IMR-90 (cell line): ENCODE measurements at regions not wholly inside any gene's neighbourhood (a gene's known extent, or its start where the extent isn't known, plus 50 kb on each side); places are given as distances from the start of the nearest gene placed in this dataset.

Experiments used
- ATAC-seq: fragments of 200-7000 bp; cut with Tn5 transposase; 2 replicates; pipeline ENCODE4 v1.9.1; 2020; ENCODE audit warnings: low read depth, mild to moderate bottlenecking, moderate library complexity
- BruUV-seq: library from RNA; stranded (reverse); fragments of 400-500 nt; replicated peaks from 2 replicates; lab custom pipeline; 2021; lab: Mats Ljungman, UMichigan
- CTCF ChIA-PET: fragments of 300-600 bp; formaldehyde crosslinking; extraction: SDS; loops from one replicate; lab custom pipeline; 2021; ENCODE audit warnings: antibody characterized with exemption; lab: Yijun Ruan, JAX
- POLR2A ChIA-PET: fragments of 300-600 bp; sonication (Branson Sonifier 250); formaldehyde crosslinking; loops from one replicate; lab custom pipeline; 2022; ENCODE audit warnings: antibody characterized with exemption; ENCODE audit not compliant: unreplicated experiment; lab: Charles Lee
- DNase-seq: peaks from one replicate; pipeline ENCODE4 v3.0.0; 2013
- H2AFZ ChIP-seq: replicated peaks from 2 replicates; pipeline ENCODE3; 2013; ENCODE audit warnings: low read length, mild to moderate bottlenecking; ENCODE audit not compliant: poor library complexity
- H2AK5ac ChIP-seq: 2 replicates; pipeline ENCODE4 v1.6.1; 2013; ENCODE audit warnings: low read depth, low read length, inconsistent platforms
- H2AK9ac ChIP-seq: replicated peaks from 2 replicates; pipeline ENCODE3; 2013; ENCODE audit warnings: mild to moderate bottlenecking, low read depth, low read length, moderate library complexity; ENCODE audit not compliant: poor library complexity
- H2BK120ac ChIP-seq: 2 replicates; pipeline ENCODE4 v1.6.1; 2013; ENCODE audit warnings: low read depth, low read length, inconsistent platforms
- H2BK15ac ChIP-seq: 3 replicates; pipeline ENCODE4 v1.6.1; 2013; ENCODE audit warnings: low read depth, low read length, inconsistent platforms
- H2BK20ac ChIP-seq: 2 replicates; pipeline ENCODE4 v1.6.1; 2013; ENCODE audit warnings: low read depth, mild to moderate bottlenecking, inconsistent platforms, low read length, moderate library complexity
- H2BK5ac ChIP-seq: 2 replicates; pipeline ENCODE4 v1.6.1; 2013; ENCODE audit warnings: mild to moderate bottlenecking, low read depth, low read length, inconsistent platforms; ENCODE audit not compliant: poor library complexity, severe bottlenecking
- H3K14ac ChIP-seq: replicated peaks from 2 replicates; pipeline ENCODE4 v1.6.1; 2013; ENCODE audit warnings: low read depth, low read length, inconsistent platforms
- H3K18ac ChIP-seq: 2 replicates; pipeline ENCODE4 v1.6.1; 2013; ENCODE audit warnings: low read depth, low read length, control low read depth
- H3K23ac ChIP-seq: 2 replicates; pipeline ENCODE4 v1.6.1; 2013; ENCODE audit warnings: low read depth, low read length, inconsistent platforms
- H3K27ac ChIP-seq: 2 replicates; pipeline ENCODE4 v1.5.1; 2013; ENCODE audit warnings: mild to moderate bottlenecking, control low read depth, low read length; ENCODE audit not compliant: insufficient read depth
- H3K27me3 ChIP-seq: 2 replicates; pipeline ENCODE4 v1.6.1; 2013; ENCODE audit warnings: low read length; ENCODE audit not compliant: control insufficient read depth, insufficient read depth
- H3K36me3 ChIP-seq: 2 replicates; pipeline ENCODE4 v1.6.1; 2013; ENCODE audit warnings: low read length, mixed read lengths; ENCODE audit not compliant: control insufficient read depth, insufficient read depth
- H3K4ac ChIP-seq: 2 replicates; pipeline ENCODE4 v1.6.1; 2013; ENCODE audit warnings: low read depth, low read length, inconsistent platforms
- H3K4me1 ChIP-seq: 2 replicates; pipeline ENCODE4 v1.6.1; 2013; ENCODE audit warnings: low read length, mixed read lengths; ENCODE audit not compliant: control insufficient read depth, insufficient read depth
- H3K4me2 ChIP-seq: 2 replicates; pipeline ENCODE4 v1.6.1; 2013; ENCODE audit warnings: low read depth, mild to moderate bottlenecking, control low read depth, low read length, moderate library complexity
- H3K4me3 ChIP-seq: 2 replicates; pipeline ENCODE4 v1.5.1; 2013; ENCODE audit warnings: low read depth, mild to moderate bottlenecking, control low read depth, low read length, moderate library complexity; ENCODE audit not compliant: insufficient read depth
- H3K56ac ChIP-seq: 2 replicates; pipeline ENCODE4 v1.6.1; 2013; ENCODE audit warnings: low read length, inconsistent platforms; ENCODE audit not compliant: insufficient read depth; ENCODE audit errors: extremely low read depth
- H3K79me1 ChIP-seq, 2 experiments: 2 replicates each; pipeline ENCODE4 v1.6.1; 2013; ENCODE audit warnings: low read length in 2 of 2, inconsistent platforms in 1 of 2, low read depth in 1 of 2
- H3K9ac ChIP-seq: 2 replicates; pipeline ENCODE4 v1.6.1; 2013; ENCODE audit warnings: low read depth, low read length, control low read depth
- H3K9me1 ChIP-seq: 2 replicates; pipeline ENCODE4 v1.6.1; 2013; ENCODE audit warnings: low read length, inconsistent platforms; ENCODE audit not compliant: insufficient read depth
- H3K9me3 ChIP-seq: 2 replicates; pipeline ENCODE4 v1.6.1; 2013; ENCODE audit warnings: low read length; ENCODE audit not compliant: control insufficient read depth, insufficient read depth
- H4K20me1 ChIP-seq: 2 replicates; pipeline ENCODE4 v1.6.1; 2013; ENCODE audit warnings: low read length, inconsistent platforms; ENCODE audit not compliant: insufficient read depth
- H4K5ac ChIP-seq: 2 replicates; pipeline ENCODE4 v1.6.1; 2013; ENCODE audit warnings: mild to moderate bottlenecking, low read depth, low read length, control low read depth
- H4K8ac ChIP-seq, 2 experiments: 2 replicates each; pipeline ENCODE4 v1.6.1; 2013; ENCODE audit warnings: low read depth in 2 of 2, low read length in 2 of 2, control low read depth in 1 of 2, inconsistent platforms in 1 of 2
- H4K91ac ChIP-seq: 2 replicates; pipeline ENCODE4 v1.6.1; 2013; ENCODE audit warnings: low read depth, low read length, inconsistent platforms; ENCODE audit not compliant: insufficient read depth
- BHLHE40 ChIP-seq: fragments of 150-350 bp; IDR thresholded peaks from 2 replicates; pipeline ENCODE4 v1.6.1; 2016; ENCODE audit warnings: mild to moderate bottlenecking, low read depth, low read length
- CEBPB ChIP-seq: IDR thresholded peaks from 2 replicates; pipeline ENCODE4 v1.6.1; 2012; ENCODE audit warnings: low read depth, low read length, improper control_type of control experiment
- CHD1 ChIP-seq: IDR thresholded peaks from 2 replicates; pipeline ENCODE4 v1.6.1; 2012; ENCODE audit warnings: low read depth, low read length, improper control_type of control experiment
- CTCF ChIP-seq: conservative IDR thresholded peaks from 2 replicates; pipeline ENCODE4 v1.5.1; 2012; ENCODE audit warnings: mild to moderate bottlenecking, low read depth, low read length, improper control_type of control experiment
- ELK1 ChIP-seq: fragments of 150-350 bp; IDR thresholded peaks from 2 replicates; pipeline ENCODE4 v1.6.1; 2016; ENCODE audit warnings: low read depth, mild to moderate bottlenecking, low read length, moderate library complexity, borderline replicate concordance
- FOS ChIP-seq: fragments of 150-350 bp; IDR thresholded peaks from 2 replicates; pipeline ENCODE4 v1.6.1; 2016; ENCODE audit warnings: low read depth, low read length
- MAFK ChIP-seq: IDR thresholded peaks from 2 replicates; pipeline ENCODE4 v1.6.1; 2012; ENCODE audit warnings: low read depth, low read length, improper control_type of control experiment
- MAZ ChIP-seq: IDR thresholded peaks from 2 replicates; pipeline ENCODE4 v1.6.1; 2012; ENCODE audit warnings: low read depth, mild to moderate bottlenecking, low read length, improper control_type of control experiment, moderate library complexity, borderline replicate concordance
- MXI1 ChIP-seq: IDR thresholded peaks from 2 replicates; pipeline ENCODE4 v1.6.1; 2012; ENCODE audit warnings: low read depth, mild to moderate bottlenecking, low read length, moderate library complexity, borderline replicate concordance
- NFE2L2 ChIP-seq: fragments of 150-350 bp; IDR thresholded peaks from 2 replicates; pipeline ENCODE4 v1.6.1; 2016; ENCODE audit warnings: low read depth, mild to moderate bottlenecking, low read length
- POLR2A ChIP-seq: IDR thresholded peaks from 2 replicates; pipeline ENCODE4 v1.6.1; 2012; ENCODE audit warnings: mild to moderate bottlenecking, low read depth, low read length
- RAD21 ChIP-seq: IDR thresholded peaks from 2 replicates; pipeline ENCODE4 v1.6.1; 2012; ENCODE audit warnings: low read length, improper control_type of control experiment
- RCOR1 ChIP-seq: IDR thresholded peaks from 2 replicates; pipeline ENCODE4 v1.6.1; 2012; ENCODE audit warnings: mild to moderate bottlenecking, low read length, improper control_type of control experiment; ENCODE audit not compliant: insufficient replicate concordance
- RFX5 ChIP-seq: IDR thresholded peaks from 2 replicates; pipeline ENCODE4 v1.8.0; 2012; ENCODE audit warnings: low read depth, mild to moderate bottlenecking, low read length, moderate library complexity
- SMC3 ChIP-seq: fragments of 150-350 bp; IDR thresholded peaks from 2 replicates; pipeline ENCODE4 v1.6.1; 2016; ENCODE audit warnings: low read depth, mild to moderate bottlenecking, antibody characterized with exemption, low read length, moderate library complexity
- USF2 ChIP-seq: fragments of 150-350 bp; IDR thresholded peaks from 2 replicates; pipeline ENCODE4 v1.6.1; 2017; ENCODE audit warnings: mild to moderate bottlenecking, antibody characterized with exemption, low read length, low read depth
- WGBS, 2 experiments: methylation state at CpG; one replicate each; pipeline versions ENCODE4 v1.1.5 to v1.1.7; 2013; ENCODE audit warnings: missing lambda C conversion rate in 2 of 2; ENCODE audit not compliant: insufficient read length in 1 of 2; ENCODE audit errors: extremely low coverage in 2 of 2; 5-methylcytosine and 5-hydroxymethylcytosine counted together
- dilution Hi-C: fragments of 300-500 bp; cut with HindIII; formaldehyde crosslinking; loops from one replicate; pipeline ENCODE4 v1.14.3; 2018; ENCODE audit warnings: low sequenced_read_pairs; ENCODE audit not compliant: unreplicated experiment
- in situ Hi-C: fragments of 300-500 bp; cut with MboI; formaldehyde crosslinking; loops from 3 replicates; pipeline ENCODE4 v1.14.3; 2019; ENCODE audit warnings: low sequenced_read_pairs, inconsistent platforms, mixed read lengths
- intact Hi-C: fragments of 100-400 bp; cut with micrococcal nuclease; formaldehyde crosslinking; loops from 2 replicates; pipeline ENCODE4 v1.10.0; 2022

GRCh38 chr2:67825476-67825875 lies 237.3 kb downstream of the C1D start:
- Histone ChIP-seq H3K36me3 (no peaks in the 10 kb centered on the region), H3K4ac (peak overlapping the region; percentile 73; the same call in 1 of the 2 replicates), H3K27ac (peak overlapping the region; percentile 63), H2BK120ac (peak overlapping the region; percentile 82), H3K79me1 (peaks cover 0 to 8% of the 10 kb centered on the region in 2 experiments; a peak in 1 of 4 replicates), H3K9ac (no peak overlapping the region), H4K8ac (peak overlapping the region; percentile 82 to 85; a peak in 3 of 4 replicates), H2AK5ac (peak overlapping the region; percentile 45; the same call in 1 of the 2 replicates), H3K4me1 (peaks cover 10% of the 10 kb centered on the region), H4K5ac (peak overlapping the region; percentile 1; the same call in 1 of the 2 replicates), H3K4me3 (no peak overlapping the region), H2AK9ac (no peak overlapping the region), H2AFZ (no peak overlapping the region), H4K20me1 (no peaks in the 10 kb centered on the region), H3K27me3 (no peaks in the 10 kb centered on the region), H2BK15ac (peak overlapping the region; percentile 60; the same call in 1 of the 3 replicates), H3K4me2 (peak overlapping the region; percentile 60; the same call in 1 of the 2 replicates), H3K23ac (peak overlapping the region; percentile 52; the same call in 1 of the 2 replicates), H3K18ac (peak overlapping the region; percentile 75; the same call in 1 of the 2 replicates), H2BK5ac (peak overlapping the region; percentile 77), H4K91ac (peak overlapping the region; percentile 57; the same call in 1 of the 2 replicates), H3K56ac (peak overlapping the region; percentile 2; the same call in 1 of the 2 replicates), H2BK20ac (peak overlapping the region; percentile 81), H3K9me3 (no peaks in the 10 kb centered on the region), H3K9me1 (0 out of 2 replicates have a peak, but pooled peaks cover 4% of the 10 kb centered on the region), H3K14ac (peak overlapping the region; percentile 49; the same call in 1 of the 2 replicates)
- CTCF ChIA-PET: no interaction called here
- POLR2A ChIA-PET: no interaction called here
- in situ Hi-C loops: loop anchor here (25.0 kb wide), 1 partner anchor 338 kb away; no protein-coding TSS in a partner anchor
- peak; percentile 53 for ATAC-seq
- DNase-seq: peak; percentile 82
- dilution Hi-C loops: no loop called here
- WGBS, 2 experiments: no CpG with 5 or more reads among the region's 2 CpGs
- intact Hi-C loops: no loop called here
- TF ChIP-seq USF2 (no peak), MAFK (peak; percentile 59), ELK1 (no peak), BHLHE40 (peak; percentile 29; the same call in 1 of the 2 replicates), RCOR1 (no peak), FOS (peak; percentile 79; the same call in 1 of the 2 replicates), RAD21 (no peak), SMC3 (no peak), CTCF (no peak), MXI1 (no peak), RFX5 (no peak), POLR2A (no peak), MAZ (no peak), NFE2L2 (0 out of 2 replicates have a peak, but pooled peaks have one; percentile 23), CEBPB (no peak), CHD1 (no peak)
- no TSS peak for BruUV-seq
